ENCODE measurements at regions not wholly inside any gene's neighbourhood (a gene's known extent, or its start where the extent isn't known, plus 50 kb on each side); places are given as distances from the start of the nearest gene placed in this dataset.

DNA sequence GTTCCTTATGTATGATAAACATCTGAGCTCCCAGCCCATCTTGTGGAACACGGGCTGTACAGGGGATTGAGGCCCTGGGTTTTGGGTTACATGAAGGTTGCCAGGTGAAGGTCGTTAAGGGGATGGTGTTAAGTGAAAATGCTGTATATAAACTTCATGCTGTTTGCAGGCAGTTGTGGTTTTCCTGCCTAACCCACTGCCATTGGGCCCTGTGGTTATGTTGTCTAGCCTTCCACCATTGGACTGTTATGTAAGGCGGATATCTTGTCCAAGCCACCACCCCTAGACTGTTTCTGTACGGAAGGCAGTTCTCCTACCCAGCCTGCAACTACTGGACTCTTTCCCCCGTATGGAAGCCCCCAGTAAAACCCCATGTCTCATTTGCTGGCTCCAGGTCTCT is 246.1 kb downstream of the KIF4B start:
- ChIA-PET POLR2A (ENCODE audit: unreplicated experiment) (no interaction called here), CTCF (no interaction called here)
- H3K4me3 ChIP-seq (ENCODE audit: insufficient read depth, low read depth, low read length) = no peak overlapping the region
- in situ Hi-C loops (cut with MboI; ENCODE audit: low sequenced_read_pairs) = no loop called here
- no peak for ATAC-seq (ENCODE audit: low read depth)
- no peaks in the 10 kb centered on the region for H3K36me3 ChIP-seq (ENCODE audit: control insufficient read depth, insufficient read depth, low read length)
- no peak overlapping the region for H3K18ac ChIP-seq (ENCODE audit: low read depth, low read length)
- dilution Hi-C loops (cut with HindIII; ENCODE audit: low sequenced_read_pairs, unreplicated experiment) = no loop called here
- WGBS, 2 experiments (ENCODE audit: extremely low coverage in 2 of 2, insufficient read length in 1 of 2) = 30% methylated on average over 1 of the region's 5 CpGs; no CpG with 5 or more reads in 1 of the 2 experiments
- H2BK5ac ChIP-seq (ENCODE audit: low read depth, low read length, poor library complexity, severe bottlenecking) = no peak overlapping the region
- H3K14ac ChIP-seq (replicated peaks; ENCODE audit: low read depth, low read length) = no peak overlapping the region
- H3K4ac ChIP-seq (ENCODE audit: low read depth, low read length) = no peak overlapping the region
- H3K23ac ChIP-seq (ENCODE audit: low read depth, low read length) = no peak overlapping the region
- H2AK9ac ChIP-seq (replicated peaks; ENCODE audit: low read depth, low read length, poor library complexity) = no peak overlapping the region
- no peak overlapping the region for H2BK15ac ChIP-seq (ENCODE audit: low read depth, low read length)
- H2BK120ac ChIP-seq (ENCODE audit: low read depth, low read length) = no peak overlapping the region
- no peak overlapping the region for H2BK20ac ChIP-seq (ENCODE audit: low read depth, low read length)
- no peak overlapping the region for H3K27ac ChIP-seq (ENCODE audit: insufficient read depth, low read length)
- H4K5ac ChIP-seq (ENCODE audit: low read depth, low read length) = no peak overlapping the region
- H3K9me1 ChIP-seq (ENCODE audit: insufficient read depth, low read length) = no peaks in the 10 kb centered on the region
- no peak overlapping the region for H2AK5ac ChIP-seq (ENCODE audit: low read depth, low read length)
- intact Hi-C loops (cut with micrococcal nuclease) = no loop called here
- no peaks in the 10 kb centered on the region for H3K27me3 ChIP-seq (ENCODE audit: control insufficient read depth, insufficient read depth, low read length)
- H4K8ac ChIP-seq (ENCODE audit: low read depth in 2 of 2, low read length in 2 of 2) = no peak overlapping the region
- H4K20me1 ChIP-seq (ENCODE audit: insufficient read depth, low read length) = no peaks in the 10 kb centered on the region
- H3K79me1 ChIP-seq (ENCODE audit: low read depth in 1 of 2, low read length in 2 of 2) = no peaks in the 10 kb centered on the region
- H3K56ac ChIP-seq (ENCODE audit: extremely low read depth, insufficient read depth, low read length) = no peak overlapping the region
- H3K4me2 ChIP-seq (ENCODE audit: low read depth, low read length) = no peak overlapping the region
- H3K9ac ChIP-seq (ENCODE audit: low read depth, low read length) = no peak overlapping the region
- DNase-seq = no peak
- H4K91ac ChIP-seq (ENCODE audit: insufficient read depth, low read depth, low read length) = no peak overlapping the region
- TF ChIP-seq CEBPB (IDR thresholded peaks at IDR 0.05; ENCODE audit: low read depth, low read length) (no peak), FOS (IDR thresholded peaks at IDR 0.05; ENCODE audit: low read depth, low read length) (no peak)
- BruUV-seq (replicated peaks) = no TSS peak
- H3K9me3 ChIP-seq (ENCODE audit: control insufficient read depth, insufficient read depth, low read length) = peaks cover 20% of the 10 kb centered on the region
- H2AFZ ChIP-seq (replicated peaks; ENCODE audit: low read length, poor library complexity) = no peak overlapping the region
- H3K4me1 ChIP-seq (ENCODE audit: control insufficient read depth, insufficient read depth, low read length) = no peaks in the 10 kb centered on the region
